Epithelial cell of esophagus (primary cell): ENCODE measurements at regions not wholly inside any gene's neighbourhood (a gene's known extent, or its start where the extent isn't known, plus 50 kb on each side); places are given as distances from the start of the nearest gene placed in this dataset.

Experiments
- DNase-seq: peaks from one replicate; pipeline ENCODE4 v3.0.0; 2010; ENCODE audit warnings: low read depth
- H3K4me3 ChIP-seq: 2 replicates; pipeline ENCODE4 v1.5.1; 2011; ENCODE audit warnings: mild to moderate bottlenecking, low read length, control low read depth
- CTCF ChIP-seq: IDR thresholded peaks from 2 replicates; pipeline ENCODE4 v1.5.1; 2011; ENCODE audit warnings: low read depth, mild to moderate bottlenecking, low read length, control low read depth, inconsistent platforms; ENCODE audit not compliant: insufficient read depth; ENCODE audit errors: missing control alignments

- H3K4me3 ChIP-seq: no peak overlapping the region
- no peak for DNase-seq
- no peak for TF ChIP-seq CTCF
These were observed 108.8 kb upstream of the PTPRR start for GRCh38 chr12:71029302-71029701.

- no peak overlapping the region for H3K4me3 ChIP-seq
- no peak for DNase-seq
- TF ChIP-seq CTCF: no peak
These were observed 107.3 kb upstream of the PTPRR start for GRCh38 chr12:71027856-71028255.

- no peak for DNase-seq
- H3K4me3 ChIP-seq: no peak overlapping the region
- TF ChIP-seq CTCF: no peak
These were observed 104.3 kb upstream of the PTPRR start for GRCh38 chr12:71024827-71025226.

- TF ChIP-seq CTCF: no peak
- DNase-seq: no peak
- no peak overlapping the region for H3K4me3 ChIP-seq
These were observed 103.7 kb upstream of the PTPRR start for GRCh38 chr12:71024281-71024680.

- no peak for TF ChIP-seq CTCF
- no peak for DNase-seq
- H3K4me3 ChIP-seq: no peak overlapping the region
These were observed 101.0 kb upstream of the PTPRR start for GRCh38 chr12:71021491-71021890.

GRCh38 chr12:71019282-71019831 is 98.8 kb upstream of the PTPRR start:
- no peak overlapping the region for H3K4me3 ChIP-seq
- DNase-seq: no peak
- no peak for TF ChIP-seq CTCF

GRCh38 chr12:71018682-71019081 is 98.1 kb upstream of the PTPRR start:
- TF ChIP-seq CTCF: no peak
- no peak overlapping the region for H3K4me3 ChIP-seq
- DNase-seq: no peak
